Naive thymus-derived CD8-positive, alpha-beta T cell (primary cell): ENCODE measurements at regions not wholly inside any gene's neighbourhood (a gene's known extent, or its start where the extent isn't known, plus 50 kb on each side); places are given as distances from the start of the nearest gene placed in this dataset.
A peak's percentile ranks its signal among the peaks of the same experiment; 100 is the strongest.

Experiments used
- ATAC-seq, 2 donors: fragments of 150-1000 bp; cut with Tn5 transposase in 1 of 2; sonication (Bioruptor Pico), chemical (Tn5 transposase) in 1 of 2; 1 replicate in 1 of 2; 2 replicates in 1 of 2; pipeline ENCODE4 v1.10.0; 2021; ENCODE audit warnings: mild to moderate bottlenecking in 2 of 2, moderate library complexity in 2 of 2
- POLR2A ChIA-PET: fragments of 350-600 bp; sonication (Branson Sonifier 250); formaldehyde crosslinking; loops from one replicate; lab custom pipeline; 2021; ENCODE audit warnings: antibody characterized with exemption; lab: Charles Lee
- DNase-seq, 10 donors: peaks; one replicate each; pipeline versions ENCODE4 v3.0.0 to v3.0.0-alpha.2; 2020 to 2022
- H3K27ac Mint-ChIP-seq, 10 donors: one replicate each; pipeline ENCODE4 v1.8.0; 2020 to 2022; ENCODE audit warnings: mild to moderate bottlenecking in 10 of 10, mixed read lengths in 10 of 10, moderate library complexity in 4 of 10, inconsistent platforms in 1 of 10
- H3K27me3 Mint-ChIP-seq, 5 donors: one replicate each; pipeline ENCODE4 v1.8.0; 2021 to 2022; ENCODE audit warnings: mixed read lengths in 5 of 5
- H3K36me3 Mint-ChIP-seq, 3 donors: one replicate each; pipeline ENCODE4 v1.8.0; 2020 to 2022; ENCODE audit warnings: mixed read lengths in 3 of 3, mild to moderate bottlenecking in 2 of 3, inconsistent platforms in 1 of 3
- H3K4me1 Mint-ChIP-seq, 4 donors: one replicate each; pipeline ENCODE4 v1.8.0; 2021 to 2022; ENCODE audit warnings: mixed read lengths in 4 of 4
- H3K4me3 Mint-ChIP-seq, 10 donors: one replicate each; pipeline ENCODE4 v1.8.0; 2020 to 2022; ENCODE audit warnings: mild to moderate bottlenecking in 10 of 10, mixed read lengths in 10 of 10, moderate library complexity in 6 of 10, inconsistent platforms in 1 of 10
- H3K9me3 Mint-ChIP-seq, 9 donors: one replicate each; pipeline ENCODE4 v1.8.0; 2020 to 2022; ENCODE audit warnings: mixed read lengths in 9 of 9, mild to moderate bottlenecking in 3 of 9, inconsistent platforms in 1 of 9, moderate library complexity in 1 of 9

DNA sequence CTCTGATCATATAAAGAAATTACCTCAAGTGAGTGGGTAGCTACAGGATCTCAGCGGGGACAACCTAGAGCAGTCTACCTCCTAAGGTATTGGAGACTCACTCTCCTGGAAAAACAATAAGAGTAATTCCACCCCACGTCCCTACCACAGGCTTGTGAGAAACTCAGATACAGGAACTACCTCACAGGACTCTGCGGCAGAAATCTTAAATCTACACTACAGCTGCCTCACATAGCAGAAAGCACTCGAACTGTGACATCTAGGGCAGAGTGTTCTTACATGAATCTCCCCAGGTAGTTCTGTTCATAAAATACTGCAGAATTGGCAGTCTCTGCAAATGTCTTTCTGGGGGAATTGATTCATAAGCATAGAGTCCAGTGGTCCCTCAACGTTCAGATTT is 382.9 kb upstream of the IL12A start:
- H3K9me3 Mint-ChIP-seq = peaks cover 0 to 11% (median 0%) of the 10 kb centered on the region in 9 donors
- H3K4me1 Mint-ChIP-seq = no peaks in the 10 kb centered on the region
- H3K36me3 Mint-ChIP-seq = no peaks in the 10 kb centered on the region
- POLR2A ChIA-PET = no interaction called here
- H3K27me3 Mint-ChIP-seq = peaks cover 0 to 10% (median 4%) of the 10 kb centered on the region in 5 donors
- ATAC-seq (no peak), DNase-seq (no peak)
- no peak overlapping the region for H3K27ac Mint-ChIP-seq
- no peak overlapping the region for H3K4me3 Mint-ChIP-seq

DNA sequence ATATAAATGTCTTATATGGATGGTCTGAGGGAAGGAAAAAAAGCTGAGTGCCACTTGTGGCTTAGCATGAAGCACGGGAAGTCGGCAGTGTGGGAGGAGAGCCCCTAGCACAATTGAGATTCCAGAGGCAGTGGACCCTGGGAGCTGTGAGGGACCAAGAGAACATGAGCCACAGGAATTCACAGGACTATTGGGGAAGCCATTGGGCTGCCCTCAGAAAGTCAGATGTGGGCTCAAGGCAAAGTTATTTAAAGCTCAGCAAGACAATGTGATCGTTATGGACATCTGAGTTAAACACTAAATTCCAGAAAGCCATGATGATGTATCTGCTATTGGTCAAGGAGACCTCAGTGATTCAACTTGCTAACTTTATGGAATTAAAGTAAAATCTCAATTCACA is 380.8 kb upstream of the IL12A start:
- Mint-ChIP-seq H3K4me3 (no peak overlapping the region), H3K27me3 (peaks cover 0 to 10% (median 4%) of the 10 kb centered on the region in 5 donors), H3K4me1 (no peaks in the 10 kb centered on the region), H3K27ac (no peak overlapping the region), H3K36me3 (no peaks in the 10 kb centered on the region), H3K9me3 (peaks cover 0 to 4% (median 0%) of the 10 kb centered on the region in 9 donors)
- ATAC-seq = no peak
- no peak for DNase-seq
- POLR2A ChIA-PET = no interaction called here

GRCh38 chr3:159608311-159608710 is 380.3 kb upstream of the IL12A start:
- POLR2A ChIA-PET = no interaction called here
- ATAC-seq (no peak), DNase-seq (no peak)
- peaks cover 0 to 4% (median 0%) of the 10 kb centered on the region in 9 donors for H3K9me3 Mint-ChIP-seq
- no peak overlapping the region for H3K27ac Mint-ChIP-seq
- peaks cover 0 to 10% (median 4%) of the 10 kb centered on the region in 5 donors for H3K27me3 Mint-ChIP-seq
- no peak overlapping the region for H3K4me3 Mint-ChIP-seq
- no peaks in the 10 kb centered on the region for H3K4me1 Mint-ChIP-seq
- H3K36me3 Mint-ChIP-seq = no peaks in the 10 kb centered on the region

GRCh38 chr3:159609625-159610024 is 379.0 kb upstream of the IL12A start:
- ATAC-seq = no peak
- H3K27me3 Mint-ChIP-seq = peaks cover 0 to 9% (median 3%) of the 10 kb centered on the region in 5 donors
- DNase-seq = no peak
- no peak overlapping the region for H3K4me3 Mint-ChIP-seq
- POLR2A ChIA-PET = no interaction called here
- no peaks in the 10 kb centered on the region for H3K36me3 Mint-ChIP-seq
- peaks cover 0 to 4% (median 0%) of the 10 kb centered on the region in 9 donors for H3K9me3 Mint-ChIP-seq
- H3K27ac Mint-ChIP-seq = no peak overlapping the region
- H3K4me1 Mint-ChIP-seq = no peaks in the 10 kb centered on the region

GRCh38 chr3:159616234-159616825 is 372.3 kb upstream of the IL12A start:
- H3K4me3 Mint-ChIP-seq = no peak overlapping the region
- DNase-seq (no peak), ATAC-seq (no peak)
- H3K4me1 Mint-ChIP-seq = no peaks in the 10 kb centered on the region
- H3K36me3 Mint-ChIP-seq = no peaks in the 10 kb centered on the region
- peaks cover 0 to 2% (median 0%) of the 10 kb centered on the region in 5 donors for H3K27me3 Mint-ChIP-seq
- H3K9me3 Mint-ChIP-seq = peaks cover 0 to 28% (median 0%) of the 10 kb centered on the region in 9 donors
- POLR2A ChIA-PET = no interaction called here
- no peak overlapping the region for H3K27ac Mint-ChIP-seq

DNA sequence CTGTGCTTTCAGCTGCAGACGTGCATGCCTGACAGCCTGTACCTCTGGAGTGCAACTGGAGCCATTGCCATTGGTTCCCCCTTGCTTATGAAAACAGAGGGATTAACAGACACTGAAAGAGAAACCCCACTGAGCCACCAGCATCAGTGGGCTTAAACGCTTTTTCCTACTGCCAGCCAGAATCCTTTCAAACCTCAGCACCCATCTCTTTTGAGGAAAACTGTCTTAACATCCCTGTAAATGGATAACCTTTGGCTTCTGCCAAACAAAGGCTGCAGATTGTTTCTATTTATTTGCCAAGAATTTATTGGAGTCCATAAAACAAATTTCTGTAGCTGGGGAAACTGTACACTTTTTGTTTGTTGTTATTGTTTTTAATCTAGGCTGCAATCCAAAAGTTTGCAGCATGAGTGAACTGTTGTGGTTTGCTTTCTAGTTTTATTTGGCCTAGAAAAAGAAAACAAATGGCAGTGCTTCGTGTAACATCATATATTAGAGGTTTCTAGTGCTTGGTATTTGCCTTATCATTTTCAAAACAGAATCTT is 369.2 kb upstream of the IL12A start:
- H3K4me3 Mint-ChIP-seq = no peak overlapping the region
- no peaks in the 10 kb centered on the region for H3K4me1 Mint-ChIP-seq
- H3K27me3 Mint-ChIP-seq = peaks cover 0 to 7% (median 0%) of the 10 kb centered on the region in 5 donors
- DNase-seq (no peak), ATAC-seq (no peak)
- POLR2A ChIA-PET = no interaction called here
- H3K36me3 Mint-ChIP-seq = no peaks in the 10 kb centered on the region
- H3K9me3 Mint-ChIP-seq = peaks cover 0 to 27% (median 0%) of the 10 kb centered on the region in 9 donors
- peak overlapping the region in 1 of 10 donors; percentile 53 for H3K27ac Mint-ChIP-seq

- no peak for DNase-seq
- H3K9me3 Mint-ChIP-seq = peaks cover 0 to 18% (median 0%) of the 10 kb centered on the region in 9 donors
- H3K4me3 Mint-ChIP-seq = no peak overlapping the region
- H3K36me3 Mint-ChIP-seq = no peaks in the 10 kb centered on the region
- no peaks in the 10 kb centered on the region for H3K4me1 Mint-ChIP-seq
- POLR2A ChIA-PET = no interaction called here
- ATAC-seq = no peak
- peaks cover 0 to 7% (median 0%) of the 10 kb centered on the region in 5 donors for H3K27me3 Mint-ChIP-seq
- H3K27ac Mint-ChIP-seq = no peak overlapping the region
These were observed 368.4 kb upstream of the IL12A start for GRCh38 chr3:159620281-159620680.

- H3K27me3 Mint-ChIP-seq = peaks cover 0 to 10% (median 0%) of the 10 kb centered on the region in 5 donors
- no peak overlapping the region for H3K27ac Mint-ChIP-seq
- ATAC-seq (no peak), DNase-seq (no peak)
- H3K4me1 Mint-ChIP-seq = no peaks in the 10 kb centered on the region
- peaks cover 0 to 16% (median 0%) of the 10 kb centered on the region in 9 donors for H3K9me3 Mint-ChIP-seq
- H3K4me3 Mint-ChIP-seq = no peak overlapping the region
- POLR2A ChIA-PET = no interaction called here
- H3K36me3 Mint-ChIP-seq = no peaks in the 10 kb centered on the region
These were observed 367.8 kb upstream of the IL12A start for GRCh38 chr3:159620873-159621272.

- Mint-ChIP-seq H3K27me3 (peaks cover 0 to 10% (median 5%) of the 10 kb centered on the region in 5 donors), H3K27ac (no peak overlapping the region), H3K4me3 (no peak overlapping the region), H3K36me3 (no peaks in the 10 kb centered on the region), H3K9me3 (peaks cover 0 to 2% (median 0%) of the 10 kb centered on the region in 9 donors), H3K4me1 (no peaks in the 10 kb centered on the region)
- no peak for DNase-seq
- ATAC-seq = no peak
- POLR2A ChIA-PET = no interaction called here
These were observed 364.0 kb upstream of the IL12A start for GRCh38 chr3:159624616-159625015.

GRCh38 chr3:159625594-159625993 is 363.0 kb upstream of the IL12A start:
- no peak overlapping the region for H3K27ac Mint-ChIP-seq
- H3K9me3 Mint-ChIP-seq = peaks cover 0 to 4% (median 0%) of the 10 kb centered on the region in 9 donors
- no peak overlapping the region for H3K4me3 Mint-ChIP-seq
- ATAC-seq (no peak), DNase-seq (no peak)
- POLR2A ChIA-PET = no interaction called here
- H3K36me3 Mint-ChIP-seq = no peaks in the 10 kb centered on the region
- H3K27me3 Mint-ChIP-seq = peaks cover 0 to 10% (median 5%) of the 10 kb centered on the region in 5 donors
- H3K4me1 Mint-ChIP-seq = no peaks in the 10 kb centered on the region

DNA sequence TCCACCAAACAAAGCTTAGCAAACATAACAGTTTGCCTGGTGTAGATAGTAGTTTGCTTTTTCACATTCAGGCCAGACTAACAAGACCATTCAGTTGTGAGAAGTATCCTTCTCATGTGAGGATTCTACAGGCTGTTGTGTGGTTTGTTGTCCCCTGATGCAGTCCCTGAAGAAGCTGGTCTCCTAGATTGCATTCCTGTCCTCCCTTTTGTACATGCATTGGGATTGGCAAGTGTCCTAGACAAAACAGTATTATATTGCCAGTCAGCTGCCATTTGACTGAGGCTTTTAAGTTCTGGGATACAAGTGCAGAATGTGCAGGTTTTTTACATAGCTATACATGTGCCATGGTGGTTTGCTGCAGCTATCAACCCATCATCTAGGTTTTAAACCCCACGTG is 362.0 kb upstream of the IL12A start:
- H3K36me3 Mint-ChIP-seq = no peaks in the 10 kb centered on the region
- DNase-seq = no peak
- H3K4me3 Mint-ChIP-seq = no peak overlapping the region
- peaks cover 0 to 4% (median 0%) of the 10 kb centered on the region in 9 donors for H3K9me3 Mint-ChIP-seq
- POLR2A ChIA-PET = no interaction called here
- no peak for ATAC-seq
- no peaks in the 10 kb centered on the region for H3K4me1 Mint-ChIP-seq
- H3K27me3 Mint-ChIP-seq = peaks cover 0 to 10% (median 5%) of the 10 kb centered on the region in 5 donors
- no peak overlapping the region for H3K27ac Mint-ChIP-seq

DNA sequence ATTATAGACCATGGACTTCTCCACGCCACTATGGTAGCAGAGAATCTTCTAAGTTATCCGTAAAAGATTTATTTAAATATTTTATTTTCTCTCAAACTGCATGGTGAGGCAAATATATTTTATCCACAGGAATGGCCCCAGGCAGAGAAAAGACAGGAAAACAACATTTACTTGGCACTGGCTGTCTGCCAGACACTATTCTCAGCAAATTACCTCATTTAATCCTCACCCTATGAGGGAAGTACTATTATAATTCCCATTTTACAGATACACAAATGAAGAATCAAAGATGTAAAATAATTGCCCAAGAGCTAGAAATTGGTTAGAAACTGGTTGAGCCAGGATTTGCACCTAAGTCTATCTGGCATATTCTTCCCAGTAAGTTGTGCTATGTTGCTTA is 361.4 kb upstream of the IL12A start:
- Mint-ChIP-seq H3K27me3 (peaks cover 0 to 10% (median 5%) of the 10 kb centered on the region in 5 donors), H3K4me3 (no peak overlapping the region), H3K36me3 (no peaks in the 10 kb centered on the region), H3K4me1 (no peaks in the 10 kb centered on the region), H3K27ac (no peak overlapping the region), H3K9me3 (peaks cover 0 to 4% (median 0%) of the 10 kb centered on the region in 9 donors)
- POLR2A ChIA-PET = no interaction called here
- DNase-seq (no peak), ATAC-seq (no peak)

DNA sequence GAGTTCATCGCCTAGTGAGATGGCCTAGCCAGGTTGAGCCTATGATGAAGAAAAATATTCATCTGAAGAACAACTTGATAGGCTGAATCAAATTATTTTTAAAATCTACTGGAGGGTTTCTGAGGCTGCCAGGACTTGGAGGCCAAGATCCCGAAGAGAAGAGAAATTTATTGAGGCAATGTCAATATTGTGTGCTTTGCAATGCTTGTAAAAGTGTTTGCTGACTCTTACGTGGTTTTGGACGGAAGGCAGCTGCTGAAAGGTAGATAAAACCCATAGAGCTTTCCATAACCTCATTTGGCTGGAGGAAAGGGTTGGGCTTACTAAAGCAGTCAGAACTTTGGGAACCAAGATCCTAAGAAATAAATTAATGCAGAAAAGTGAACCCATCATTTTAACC is 361.0 kb upstream of the IL12A start:
- no peak for ATAC-seq
- DNase-seq = no peak
- peaks cover 0 to 10% (median 5%) of the 10 kb centered on the region in 5 donors for H3K27me3 Mint-ChIP-seq
- no peaks in the 10 kb centered on the region for H3K36me3 Mint-ChIP-seq
- POLR2A ChIA-PET = no interaction called here
- H3K9me3 Mint-ChIP-seq = peaks cover 0 to 4% (median 0%) of the 10 kb centered on the region in 9 donors
- no peaks in the 10 kb centered on the region for H3K4me1 Mint-ChIP-seq
- H3K4me3 Mint-ChIP-seq = no peak overlapping the region
- no peak overlapping the region for H3K27ac Mint-ChIP-seq
